Effector memory CD8-positive, alpha-beta T cell (primary cell): ENCODE measurements at regions not wholly inside any gene's neighbourhood (a gene's known extent, or its start where the extent isn't known, plus 50 kb on each side); places are given as distances from the start of the nearest gene placed in this dataset.

Experiments
- ATAC-seq: fragments of 150-1000 bp; cut with Tn5 transposase; replicated peaks from 2 replicates; pipeline ENCODE4 v1.10.0; 2021; ENCODE audit warnings: mild to moderate bottlenecking, moderate library complexity
- DNase-seq, 3 experiments: peaks; one replicate each; pipeline ENCODE4 v3.0.0; 2021
- H3K27ac Mint-ChIP-seq, 2 donors: one replicate each; pipeline ENCODE4 v1.8.0; 2022; ENCODE audit warnings: mild to moderate bottlenecking in 2 of 2, mixed read lengths in 2 of 2, moderate library complexity in 2 of 2
- H3K27me3 Mint-ChIP-seq, 2 donors: one replicate each; pipeline ENCODE4 v1.8.0; 2022; ENCODE audit warnings: mixed read lengths in 2 of 2
- H3K36me3 Mint-ChIP-seq: one replicate; pipeline ENCODE4 v1.8.0; 2022; ENCODE audit warnings: mild to moderate bottlenecking, moderate library complexity, mixed read lengths; ENCODE audit not compliant: insufficient read depth
- H3K4me1 Mint-ChIP-seq, 2 donors: one replicate each; pipeline ENCODE4 v1.8.0; 2022; ENCODE audit warnings: low read depth in 2 of 2, mixed read lengths in 2 of 2
- H3K4me3 Mint-ChIP-seq, 2 donors: one replicate each; pipeline ENCODE4 v1.8.0; 2022; ENCODE audit warnings: mild to moderate bottlenecking in 2 of 2, mixed read lengths in 2 of 2, moderate library complexity in 2 of 2
- H3K9me3 Mint-ChIP-seq, 2 donors: one replicate each; pipeline ENCODE4 v1.8.0; 2022; ENCODE audit warnings: mixed read lengths in 2 of 2

GRCh38 chr11:15871904-15872626 lies 484.3 kb downstream of the SOX6 start:
- ATAC-seq = no peak

DNA sequence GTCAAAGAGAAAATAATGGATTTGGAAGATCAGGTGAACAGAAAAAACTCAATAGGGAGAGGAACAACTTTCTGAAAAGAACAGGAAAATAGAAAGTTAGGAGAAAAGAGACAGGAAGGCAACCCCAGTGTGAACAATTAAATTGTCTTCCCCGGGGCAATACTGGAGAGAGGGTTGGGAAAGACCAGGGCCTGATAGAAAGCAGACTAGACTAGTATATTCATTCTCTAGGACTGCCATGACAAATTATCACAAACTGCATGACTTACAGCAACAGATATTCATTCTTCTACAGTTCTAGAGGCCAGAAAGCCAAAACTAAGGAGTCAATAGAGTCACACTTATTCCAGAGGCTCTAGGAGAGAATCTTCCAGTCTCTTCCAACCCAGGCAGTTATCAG lies 482.8 kb downstream of the SOX6 start:
- no peak for ATAC-seq
- no peaks in the 10 kb centered on the region for H3K4me1 Mint-ChIP-seq

More at GRCh38 chr11:15871904-15872626, 484.3 kb downstream of the SOX6 start:
- H3K9me3 Mint-ChIP-seq = peaks cover 4 to 12% of the 10 kb centered on the region in 2 donors
- H3K27ac Mint-ChIP-seq = no peak overlapping the region
- no peaks in the 10 kb centered on the region for H3K27me3 Mint-ChIP-seq
- DNase-seq = no peak
- no peak overlapping the region for H3K4me3 Mint-ChIP-seq
- no peaks in the 10 kb centered on the region for H3K4me1 Mint-ChIP-seq
- no peaks in the 10 kb centered on the region for H3K36me3 Mint-ChIP-seq

DNA sequence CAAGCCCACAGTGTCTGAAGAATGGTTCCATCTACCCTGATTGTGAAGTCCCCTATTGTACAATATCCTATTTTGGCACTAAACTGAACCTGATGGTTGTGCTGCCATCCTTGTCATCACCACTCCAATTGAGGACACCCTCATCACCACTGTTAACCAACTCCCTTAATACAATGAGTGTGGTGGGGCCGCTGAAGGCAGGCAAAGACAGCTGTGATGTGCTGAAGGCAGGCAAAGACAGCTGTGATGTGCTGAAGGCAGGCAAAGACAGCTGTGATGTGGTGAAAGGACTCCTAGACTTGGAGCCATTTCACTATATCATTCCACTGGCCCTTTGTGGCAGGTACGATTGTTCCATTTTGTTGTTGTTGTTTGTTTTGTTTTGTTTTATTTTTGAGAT lies 481.6 kb downstream of the SOX6 start:
- H3K27me3 Mint-ChIP-seq = no peaks in the 10 kb centered on the region
- peaks cover 0 to 6% of the 10 kb centered on the region in 2 donors for H3K9me3 Mint-ChIP-seq
- H3K4me1 Mint-ChIP-seq = no peaks in the 10 kb centered on the region
- H3K36me3 Mint-ChIP-seq = no peaks in the 10 kb centered on the region
- no peak for DNase-seq
- no peak for ATAC-seq
- H3K4me3 Mint-ChIP-seq = no peak overlapping the region
- no peak overlapping the region for H3K27ac Mint-ChIP-seq

More for the DNA sequence above, 482.8 kb downstream of the SOX6 start:
- Mint-ChIP-seq H3K27ac (no peak overlapping the region), H3K27me3 (no peaks in the 10 kb centered on the region), H3K36me3 (no peaks in the 10 kb centered on the region), H3K9me3 (peaks cover 4 to 5% of the 10 kb centered on the region in 2 donors), H3K4me3 (no peak overlapping the region)
- no peak for DNase-seq

- ATAC-seq = no peak
- Mint-ChIP-seq H3K9me3 (peaks cover 0 to 6% of the 10 kb centered on the region in 2 donors), H3K36me3 (no peaks in the 10 kb centered on the region), H3K27me3 (no peaks in the 10 kb centered on the region), H3K27ac (no peak overlapping the region), H3K4me1 (no peaks in the 10 kb centered on the region), H3K4me3 (no peak overlapping the region)
- DNase-seq = no peak
Measured at GRCh38 chr11:15875393-15875792, 481.0 kb downstream of the SOX6 start.

DNA sequence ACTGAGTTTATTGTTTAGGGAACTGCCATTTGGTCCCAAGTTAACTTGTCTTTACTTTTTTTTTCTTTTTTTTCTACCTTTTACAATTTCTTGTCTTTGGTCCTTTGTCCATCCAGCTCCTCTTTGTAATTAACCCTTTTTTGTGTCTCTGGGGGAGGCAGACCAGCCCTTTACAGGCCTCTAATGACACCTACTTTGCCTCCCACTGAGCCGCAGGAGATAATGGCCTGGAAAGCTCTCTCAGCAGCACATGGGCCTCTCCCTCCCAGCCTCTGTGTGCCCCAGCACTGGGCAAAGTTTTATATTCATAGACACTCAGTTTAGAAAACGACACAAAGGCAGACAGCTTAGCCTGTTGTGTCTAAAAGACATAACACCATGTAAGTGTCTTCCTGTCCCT lies 480.4 kb downstream of the SOX6 start:
- Mint-ChIP-seq H3K9me3 (peaks cover 0 to 6% of the 10 kb centered on the region in 2 donors), H3K4me1 (no peaks in the 10 kb centered on the region), H3K27ac (no peak overlapping the region), H3K36me3 (no peaks in the 10 kb centered on the region), H3K4me3 (no peak overlapping the region), H3K27me3 (no peaks in the 10 kb centered on the region)
- no peak for DNase-seq
- ATAC-seq = no peak

DNA sequence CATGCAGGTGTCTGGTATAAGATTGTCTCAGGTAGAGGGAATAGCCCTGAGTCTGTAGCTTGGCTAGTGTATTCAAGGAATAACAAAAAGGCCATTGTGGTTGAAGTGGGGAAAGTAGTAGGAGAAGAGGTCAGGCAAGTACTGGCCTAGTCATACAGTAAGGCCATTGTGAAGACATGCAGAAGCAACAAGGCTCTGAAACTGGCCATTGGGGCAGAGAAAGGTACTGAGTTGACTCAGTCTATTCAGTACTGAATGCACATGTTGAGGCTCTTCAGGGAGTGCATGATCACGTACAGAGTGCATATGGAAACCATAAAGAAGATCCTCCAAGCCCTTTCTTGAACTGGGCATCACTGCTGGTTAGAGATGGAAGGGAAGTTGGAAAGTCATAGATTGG lies 477.6 kb downstream of the SOX6 start:
- no peak for DNase-seq
- Mint-ChIP-seq H3K4me1 (no peaks in the 10 kb centered on the region), H3K36me3 (no peaks in the 10 kb centered on the region), H3K4me3 (no peak overlapping the region), H3K27me3 (no peaks in the 10 kb centered on the region), H3K27ac (no peak overlapping the region), H3K9me3 (peaks cover 5% of the 10 kb centered on the region in 2 donors)
- ATAC-seq = no peak

DNA sequence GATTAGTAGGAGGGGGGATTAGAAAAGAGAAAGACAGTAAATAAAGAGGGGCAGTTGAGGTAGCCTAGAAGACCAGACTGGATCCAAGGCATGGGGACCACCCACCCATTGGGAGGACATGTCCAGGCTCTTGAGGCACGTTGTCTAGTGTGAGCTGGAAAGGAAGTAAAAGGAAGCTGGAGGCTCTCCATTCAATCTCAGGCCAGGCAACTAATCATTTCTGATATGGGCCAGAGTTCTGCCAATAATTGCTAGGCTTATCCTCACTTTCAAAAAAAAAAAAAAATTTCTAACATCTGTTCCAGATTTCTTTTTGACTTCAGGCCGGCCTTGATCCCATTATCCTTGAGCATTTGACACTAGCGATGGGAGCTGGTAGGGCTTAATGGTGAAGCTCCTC lies 476.1 kb downstream of the SOX6 start:
- H3K4me3 Mint-ChIP-seq = no peak overlapping the region
- H3K27me3 Mint-ChIP-seq = no peaks in the 10 kb centered on the region
- ATAC-seq (no peak), DNase-seq (no peak)
- no peak overlapping the region for H3K27ac Mint-ChIP-seq
- H3K4me1 Mint-ChIP-seq = no peaks in the 10 kb centered on the region
- H3K36me3 Mint-ChIP-seq = no peaks in the 10 kb centered on the region
- H3K9me3 Mint-ChIP-seq = peaks cover 5% of the 10 kb centered on the region in 2 donors

- no peak overlapping the region for H3K27ac Mint-ChIP-seq
- no peaks in the 10 kb centered on the region for H3K27me3 Mint-ChIP-seq
- DNase-seq (no peak), ATAC-seq (no peak)
- H3K36me3 Mint-ChIP-seq = no peaks in the 10 kb centered on the region
- peaks cover 5% of the 10 kb centered on the region in 2 donors for H3K9me3 Mint-ChIP-seq
- H3K4me3 Mint-ChIP-seq = no peak overlapping the region
- no peaks in the 10 kb centered on the region for H3K4me1 Mint-ChIP-seq
Measured at GRCh38 chr11:15882876-15883454, 473.4 kb downstream of the SOX6 start.

DNA sequence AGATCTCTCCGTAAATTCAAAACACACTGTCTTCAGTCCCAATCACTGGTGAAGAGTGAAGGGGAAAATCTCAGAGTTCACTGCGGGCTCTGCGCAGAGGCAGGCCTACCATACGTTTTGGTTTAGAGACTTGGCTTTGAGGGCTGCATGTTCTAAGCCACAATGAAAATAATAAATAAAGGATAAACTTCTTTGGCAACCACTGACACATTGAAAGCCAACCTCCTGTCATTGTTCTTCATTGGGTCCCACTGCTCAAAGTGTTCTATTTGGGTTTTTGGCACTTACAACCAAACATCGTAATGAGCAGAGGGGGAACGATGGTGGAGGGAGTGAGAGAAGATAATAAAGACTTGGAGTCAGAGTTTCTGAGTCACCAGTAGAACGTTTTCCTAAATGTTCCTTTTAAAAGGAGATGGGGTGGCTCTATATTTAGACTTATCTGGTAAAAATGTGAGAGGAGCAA lies 472.9 kb downstream of the SOX6 start:
- ATAC-seq (no peak), DNase-seq (no peak)
- H3K27me3 Mint-ChIP-seq = no peaks in the 10 kb centered on the region
- H3K27ac Mint-ChIP-seq = no peak overlapping the region
- H3K4me3 Mint-ChIP-seq = no peak overlapping the region
- H3K36me3 Mint-ChIP-seq = no peaks in the 10 kb centered on the region
- peaks cover 5% of the 10 kb centered on the region in 2 donors for H3K9me3 Mint-ChIP-seq
- H3K4me1 Mint-ChIP-seq = no peaks in the 10 kb centered on the region

DNA sequence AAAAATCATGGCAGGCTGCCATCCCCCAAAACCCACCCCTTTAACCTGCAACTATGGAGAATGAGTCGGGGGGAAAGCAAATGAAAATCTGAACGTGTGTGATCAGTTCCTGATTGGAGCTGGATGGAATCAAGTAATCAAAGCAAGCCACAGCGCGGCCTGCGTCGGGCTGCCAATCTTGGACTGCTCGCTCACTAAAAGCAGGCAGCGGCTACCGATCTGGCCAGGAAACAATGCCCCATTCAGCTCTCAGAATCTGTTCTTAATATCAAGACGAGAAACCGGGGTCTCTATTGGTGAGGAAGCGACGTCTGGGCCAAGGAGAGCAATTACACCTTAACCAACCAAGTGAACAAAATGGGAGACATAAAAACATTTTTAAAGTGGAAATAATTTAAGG lies 472.2 kb downstream of the SOX6 start:
- Mint-ChIP-seq H3K4me3 (no peak overlapping the region), H3K4me1 (no peaks in the 10 kb centered on the region), H3K36me3 (peaks cover 2% of the 10 kb centered on the region), H3K27ac (no peak overlapping the region), H3K27me3 (no peaks in the 10 kb centered on the region), H3K9me3 (peaks cover 3 to 5% of the 10 kb centered on the region in 2 donors)
- ATAC-seq (no peak), DNase-seq (no peak)

DNA sequence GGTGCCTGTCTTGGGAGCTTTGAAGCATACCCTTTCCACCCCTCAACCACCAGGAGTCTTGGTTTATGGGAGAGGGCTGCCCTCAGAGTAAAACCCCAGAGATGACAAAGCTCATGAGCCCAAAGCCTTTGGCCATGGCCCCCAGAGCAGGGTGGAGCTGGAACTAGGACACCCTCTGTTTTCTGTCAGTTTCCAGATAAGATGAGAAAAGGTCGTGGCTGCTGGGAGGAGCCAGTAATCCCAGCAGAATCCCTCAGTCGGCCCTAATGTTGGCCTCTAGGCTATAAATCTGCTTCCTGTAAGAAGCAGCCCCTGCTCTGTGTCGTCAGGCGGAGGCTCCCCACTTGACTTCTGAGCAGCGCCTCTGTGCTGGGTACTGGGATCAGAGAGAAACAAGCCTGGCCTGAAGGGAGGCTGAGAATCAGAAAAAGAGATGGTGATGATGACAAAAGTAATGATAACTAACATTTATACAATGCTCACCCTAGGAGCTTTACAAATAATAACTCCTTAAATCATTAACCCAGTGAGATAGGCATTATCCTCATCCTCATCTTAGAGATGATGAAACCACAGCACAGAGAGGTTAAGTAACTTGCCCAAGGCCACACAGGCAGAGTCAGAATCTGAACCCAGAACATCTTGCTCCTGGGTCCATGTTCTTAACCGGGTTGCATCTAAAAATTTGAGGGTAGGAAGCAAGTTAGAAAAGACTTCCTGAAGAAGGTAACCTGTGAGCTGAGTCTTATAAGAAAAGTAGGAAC lies 471.4 kb downstream of the SOX6 start:
- ATAC-seq (no peak), DNase-seq (no peak)
- H3K4me3 Mint-ChIP-seq = no peak overlapping the region
- H3K27me3 Mint-ChIP-seq = no peaks in the 10 kb centered on the region
- H3K9me3 Mint-ChIP-seq = peaks cover 3 to 5% of the 10 kb centered on the region in 2 donors
- H3K36me3 Mint-ChIP-seq = peaks cover 2% of the 10 kb centered on the region
- H3K4me1 Mint-ChIP-seq = no peaks in the 10 kb centered on the region
- H3K27ac Mint-ChIP-seq = no peak overlapping the region

DNA sequence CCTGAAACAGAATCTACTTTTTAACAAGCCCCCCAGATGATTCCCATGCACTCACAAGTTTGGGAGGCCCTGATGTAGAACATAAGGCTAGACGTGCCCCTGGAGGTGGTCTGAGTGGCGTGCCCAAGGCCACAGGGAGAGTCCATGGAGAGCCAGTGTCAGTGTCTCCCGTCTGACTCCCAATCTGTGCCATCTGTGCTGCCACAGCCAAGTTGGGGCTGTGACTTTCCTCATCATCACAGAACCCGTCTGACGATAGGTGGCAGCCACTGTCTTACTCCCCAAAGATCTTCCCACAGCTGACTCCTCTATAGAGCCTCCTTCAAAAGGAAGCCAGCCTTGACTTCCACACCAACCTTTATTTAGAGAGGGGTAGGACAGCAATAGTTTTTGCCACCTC lies 470.5 kb downstream of the SOX6 start:
- peaks cover 3 to 5% of the 10 kb centered on the region in 2 donors for H3K9me3 Mint-ChIP-seq
- H3K4me3 Mint-ChIP-seq = no peak overlapping the region
- no peak overlapping the region for H3K27ac Mint-ChIP-seq
- H3K27me3 Mint-ChIP-seq = no peaks in the 10 kb centered on the region
- H3K4me1 Mint-ChIP-seq = no peaks in the 10 kb centered on the region
- no peak for DNase-seq
- ATAC-seq = no peak
- H3K36me3 Mint-ChIP-seq = peaks cover 2% of the 10 kb centered on the region

DNA sequence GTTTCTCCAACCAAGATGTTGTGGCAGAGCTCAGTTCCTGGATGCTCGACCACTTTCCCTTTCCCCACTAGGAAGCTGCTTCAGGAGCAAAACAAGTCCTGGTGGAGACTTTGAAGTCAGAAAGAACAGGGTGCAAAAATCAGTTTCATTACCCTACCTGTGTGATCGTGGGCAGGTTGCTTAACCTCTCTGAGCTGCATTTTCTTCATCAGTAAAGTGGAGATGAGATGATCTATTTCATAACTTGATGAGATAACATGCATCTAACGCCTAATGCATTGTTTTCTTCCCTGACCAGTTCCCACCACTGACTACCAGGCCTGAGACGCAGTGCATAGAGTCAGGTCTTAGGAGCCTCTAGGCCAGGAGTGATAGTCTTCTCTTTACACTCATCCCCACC lies 470.0 kb downstream of the SOX6 start:
- Mint-ChIP-seq H3K27ac (no peak overlapping the region), H3K27me3 (no peaks in the 10 kb centered on the region), H3K4me1 (no peaks in the 10 kb centered on the region), H3K36me3 (peaks cover 2% of the 10 kb centered on the region), H3K4me3 (no peak overlapping the region), H3K9me3 (peaks cover 3 to 5% of the 10 kb centered on the region in 2 donors)
- ATAC-seq (no peak), DNase-seq (no peak)

- DNase-seq (no peak), ATAC-seq (no peak)
- Mint-ChIP-seq H3K36me3 (peaks cover 2% of the 10 kb centered on the region), H3K9me3 (peaks cover 3 to 5% of the 10 kb centered on the region in 2 donors), H3K27me3 (no peaks in the 10 kb centered on the region), H3K4me3 (no peak overlapping the region), H3K27ac (no peak overlapping the region), H3K4me1 (no peaks in the 10 kb centered on the region)
Measured at GRCh38 chr11:15886866-15887265, 469.5 kb downstream of the SOX6 start.
